A172 (cell line): ENCODE measurements at regions not wholly inside any gene's neighbourhood (a gene's known extent, or its start where the extent isn't known, plus 50 kb on each side); places are given as distances from the start of the nearest gene placed in this dataset.

Experiments used
- DNase-seq: peaks from one replicate; pipeline ENCODE4 v3.0.0-alpha.2; 2015; ENCODE audit warnings: low spot score

GRCh38 chr5:57681942-57682341, 199.3 kb upstream of the ACTBL2 start:
- DNase-seq, result no peak

- DNase-seq, result no peak
Observed at GRCh38 chr5:57680686-57681085, 198.1 kb upstream of the ACTBL2 start.

- DNase-seq, result no peak
Observed at GRCh38 chr5:57677235-57677634, 194.6 kb upstream of the ACTBL2 start.

GRCh38 chr5:57676222-57677098, 193.8 kb upstream of the ACTBL2 start:
- no peak for DNase-seq

- DNase-seq, result no peak
Observed at GRCh38 chr5:57675236-57675635, 192.6 kb upstream of the ACTBL2 start.

- no peak for DNase-seq
Observed at GRCh38 chr5:57671371-57671770, 188.8 kb upstream of the ACTBL2 start.

- DNase-seq, result no peak
Observed at GRCh38 chr5:57666582-57666981, 184.0 kb upstream of the ACTBL2 start.

- no peak for DNase-seq
Observed at GRCh38 chr5:57665146-57665936, 182.7 kb upstream of the ACTBL2 start.

GRCh38 chr5:57664700-57665099, 182.1 kb upstream of the ACTBL2 start:
- DNase-seq, result no peak

- no peak for DNase-seq
Observed at GRCh38 chr5:57663466-57663865, 180.9 kb upstream of the ACTBL2 start.

GRCh38 chr5:57662991-57663390, 180.4 kb upstream of the ACTBL2 start:
- no peak for DNase-seq

- DNase-seq, result no peak
Observed at GRCh38 chr5:57659886-57660285, 177.3 kb upstream of the ACTBL2 start.

- DNase-seq, result no peak
Observed at GRCh38 chr5:57658018-57658417, 175.4 kb upstream of the ACTBL2 start.

GRCh38 chr5:57655228-57655627, 172.6 kb upstream of the ACTBL2 start:
- DNase-seq, result no peak

- DNase-seq, result peak; percentile 9
Observed at GRCh38 chr5:57653636-57654290, 171.2 kb upstream of the ACTBL2 start.

- no peak for DNase-seq
Observed at GRCh38 chr5:57651127-57651526, 168.5 kb upstream of the ACTBL2 start.

GRCh38 chr5:57650360-57651069, 167.9 kb upstream of the ACTBL2 start:
- peak; percentile 79 for DNase-seq

GRCh38 chr5:57642698-57643097, 160.1 kb upstream of the ACTBL2 start:
- DNase-seq, result no peak

GRCh38 chr5:57642066-57642465, 159.5 kb upstream of the ACTBL2 start:
- DNase-seq, result no peak

GRCh38 chr5:57635146-57635777, 152.7 kb upstream of the ACTBL2 start:
- DNase-seq, result no peak

- no peak for DNase-seq
Observed at GRCh38 chr5:57632937-57633336, 150.3 kb upstream of the ACTBL2 start.
